D721Med (cell line): ENCODE measurements at regions not wholly inside any gene's neighbourhood (a gene's known extent, or its start where the extent isn't known, plus 50 kb on each side); places are given as distances from the start of the nearest gene placed in this dataset.

Source experiments
- DNase-seq: peaks from one replicate; pipeline ENCODE4 v3.0.0; 2011; ENCODE audit warnings: low spot score; ENCODE audit not compliant: insufficient read length
- FAIRE-seq: peaks from 2 replicates; lab custom pipeline; 2011; peaks lifted over from hg19 to GRCh38; lab: Jason Lieb, UNC
- CTCF ChIP-seq: IDR thresholded peaks from 2 replicates; pipeline ENCODE4 v1.5.1; 2012; ENCODE audit warnings: mild to moderate bottlenecking, control low read depth; ENCODE audit not compliant: insufficient read depth; ENCODE audit errors: missing control alignments

DNA sequence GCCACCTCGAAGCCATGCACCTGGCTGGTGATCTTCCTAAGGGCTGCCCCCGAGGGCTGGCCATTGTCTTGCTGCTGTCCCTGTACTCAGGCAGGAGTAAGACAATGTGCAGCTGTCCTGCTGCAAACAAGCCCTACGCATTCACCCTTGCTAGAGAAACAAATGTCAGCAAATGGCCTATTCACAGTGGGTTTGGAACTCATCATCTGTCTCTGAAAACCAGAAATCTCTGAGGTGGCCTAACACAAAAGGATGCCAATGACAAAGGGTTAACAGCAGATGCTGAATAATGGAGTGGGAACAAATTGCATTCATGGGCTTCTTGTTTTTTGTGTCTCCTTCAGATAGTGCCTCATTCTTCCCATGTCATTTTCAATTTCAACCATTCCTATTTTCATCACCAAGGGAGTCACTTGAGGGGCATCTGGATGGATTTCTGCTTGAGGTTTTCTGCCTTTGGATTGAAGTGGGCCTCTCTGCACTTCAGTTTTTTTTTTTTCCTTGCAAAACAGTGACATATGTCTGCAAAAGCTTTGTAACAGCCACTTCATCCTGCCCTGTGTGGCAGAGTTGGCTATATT is 261.6 kb upstream of the VLDLR start:
- TF ChIP-seq CTCF, result no peak
- DNase-seq (no peak), FAIRE-seq (no peak)

DNA sequence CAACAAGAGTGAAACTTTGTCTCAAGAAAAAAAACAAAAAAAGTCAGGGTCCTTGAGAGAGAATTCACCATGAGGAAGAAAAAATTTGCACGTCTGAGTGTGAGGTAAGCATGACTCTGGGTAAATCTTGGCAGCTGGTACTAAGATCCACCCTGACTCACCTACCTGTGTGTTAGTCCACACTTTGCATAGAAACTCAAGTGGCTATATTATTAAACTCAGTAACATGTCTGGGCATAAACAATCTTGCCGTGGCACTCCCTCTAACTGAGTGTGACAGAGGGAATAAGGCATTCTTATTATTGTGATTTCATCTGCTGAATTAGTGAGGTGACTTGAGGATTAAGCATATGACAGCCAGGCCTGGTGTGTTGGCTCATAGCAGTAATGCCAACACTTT is 259.4 kb upstream of the VLDLR start:
- no peak for FAIRE-seq
- no peak for DNase-seq
- TF ChIP-seq CTCF, result no peak

DNA sequence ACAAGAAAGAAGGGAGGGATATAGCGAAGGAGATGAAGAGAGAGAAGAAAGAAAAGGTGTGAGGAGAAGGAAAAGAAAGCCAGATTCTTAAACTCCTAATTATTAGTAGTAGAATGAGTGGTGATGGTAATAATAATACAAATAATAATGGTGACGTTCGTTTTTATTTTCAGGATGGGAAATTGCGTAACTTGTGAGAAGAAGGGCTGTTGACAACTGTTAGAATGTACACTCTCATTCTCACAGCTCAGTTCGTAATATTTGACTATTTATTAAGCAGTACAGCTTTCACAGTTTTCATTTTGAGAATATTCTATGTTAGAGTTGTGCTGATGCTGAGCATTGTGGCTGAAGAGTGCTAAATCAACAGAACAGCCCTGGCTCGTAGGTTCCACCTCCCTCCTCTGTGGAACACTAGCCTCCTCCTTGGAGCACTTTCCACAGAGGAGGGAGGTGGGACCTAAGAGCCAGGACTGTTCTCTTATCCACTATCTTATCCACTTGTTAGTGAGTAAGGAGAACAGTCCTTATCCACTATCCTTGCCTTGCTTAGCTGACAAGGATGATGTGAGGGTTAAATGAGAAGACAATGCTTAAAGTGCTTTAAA is 258.3 kb upstream of the VLDLR start:
- DNase-seq (no peak), FAIRE-seq (no peak)
- no peak for TF ChIP-seq CTCF

- DNase-seq, result no peak
- FAIRE-seq, result no peak
- TF ChIP-seq CTCF, result no peak
These were observed 257.8 kb upstream of the VLDLR start for GRCh38 chr9:2363781-2364180.

DNA sequence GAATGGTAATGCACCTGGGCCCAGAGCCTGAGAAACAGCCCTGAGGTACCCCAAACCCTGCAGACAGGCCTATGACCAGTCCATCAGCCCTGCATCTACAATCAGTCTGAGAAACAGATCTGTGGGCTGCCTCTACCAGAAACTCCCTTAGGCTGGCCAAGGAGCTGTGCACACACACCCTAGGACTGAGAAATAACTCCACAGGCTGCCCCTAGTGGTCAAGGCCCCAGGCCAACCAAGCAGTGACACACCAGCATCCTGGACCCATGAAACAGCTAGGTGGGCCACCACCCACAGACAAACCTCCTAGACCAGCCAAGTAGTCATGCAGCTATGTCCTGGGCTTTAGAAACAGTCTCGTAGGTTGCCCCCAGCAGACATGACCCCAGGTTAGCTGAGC is 253.6 kb upstream of the VLDLR start:
- no peak for DNase-seq
- no peak for FAIRE-seq
- TF ChIP-seq CTCF, result no peak

DNA sequence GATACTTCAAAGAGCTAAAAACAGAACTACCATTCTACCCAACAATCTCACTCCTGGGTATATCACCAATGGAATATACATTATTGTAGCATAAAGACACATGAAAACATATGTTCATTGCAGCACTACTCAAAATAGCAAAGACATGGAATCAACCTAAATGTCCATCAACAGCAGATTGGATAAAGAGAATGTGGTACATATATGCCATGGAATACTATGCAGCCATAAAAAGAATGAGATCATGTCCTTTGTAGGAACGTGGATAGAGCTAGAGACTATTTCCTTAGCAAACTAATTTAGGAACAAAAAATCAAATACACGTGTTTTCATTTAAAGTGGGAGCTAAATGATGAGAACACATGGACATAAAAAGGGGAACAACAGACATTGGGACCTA is 247.9 kb upstream of the VLDLR start:
- FAIRE-seq (no peak), DNase-seq (no peak)
- no peak for TF ChIP-seq CTCF

DNA sequence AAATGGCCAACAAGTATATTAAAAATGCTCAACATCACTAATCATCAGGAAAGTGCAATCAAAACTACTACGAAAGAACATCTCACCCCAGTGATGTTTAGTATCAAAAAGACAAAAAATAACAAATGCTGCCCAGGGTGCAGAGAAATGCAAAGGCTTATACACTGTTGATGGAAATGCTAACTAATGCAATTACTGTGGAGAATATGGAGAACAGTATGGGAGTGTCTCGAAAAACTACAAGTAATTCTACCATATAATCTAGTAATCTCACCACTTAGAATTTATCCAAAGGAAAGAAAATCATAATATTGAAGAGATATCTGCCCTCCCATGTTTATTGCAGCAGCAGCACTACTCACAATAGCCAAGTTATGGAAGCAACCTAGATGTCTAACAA is 246.5 kb upstream of the VLDLR start:
- FAIRE-seq (no peak), DNase-seq (no peak)
- no peak for TF ChIP-seq CTCF
